ENCODE measurements at regions not wholly inside any gene's neighbourhood (a gene's known extent, or its start where the extent isn't known, plus 50 kb on each side); places are given as distances from the start of the nearest gene placed in this dataset.

DNA sequence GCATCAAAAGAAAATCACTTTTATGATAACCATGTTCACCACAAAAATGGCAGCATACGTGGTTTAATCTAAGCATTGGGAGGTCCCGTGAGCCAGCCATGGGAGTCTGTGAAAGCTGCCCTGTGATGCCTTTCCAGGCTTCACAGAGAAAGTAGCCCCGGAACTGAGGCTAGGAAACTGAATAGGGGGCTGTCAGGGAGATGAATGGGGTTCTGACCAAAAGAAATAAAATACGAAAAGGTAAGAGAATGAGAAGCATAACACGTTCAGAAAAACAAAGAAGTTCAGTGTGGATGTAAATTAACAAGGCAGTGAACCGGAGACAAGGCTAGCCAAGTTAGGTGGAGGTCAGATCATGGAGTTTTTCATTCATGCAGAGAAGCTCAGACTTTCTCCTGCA lies 118.9 kb downstream of the ANXA2 start:
- H4K20me1 ChIP-seq (replicated peaks; ENCODE audit: control insufficient read depth, extremely low read depth, insufficient read depth, low read length), result no peaks in the 10 kb centered on the region
- H3K4me3 ChIP-seq (replicated peaks in 1 of 3; ENCODE audit: insufficient read depth in 1 of 3, low read depth in 1 of 3, low read length in 3 of 3), result no peak overlapping the region
- intact Hi-C loops (cut with micrococcal nuclease) (no loop called here), dilution Hi-C loops (cut with MboI; ENCODE audit: extremely low pct_ligation_motif_present, low sequenced_read_pairs) (no loop called here)
- ChIA-PET POLR2A (no interaction called here), CTCF (no interaction called here)
- no peak overlapping the region for H3K9ac ChIP-seq (replicated peaks; ENCODE audit: extremely low read depth, insufficient read depth, low read length)
- no peak overlapping the region for H2AFZ ChIP-seq (ENCODE audit: low read depth, low read length)
- no peaks in the 10 kb centered on the region for H3K4me1 ChIP-seq (ENCODE audit: control insufficient read depth, extremely low read depth, insufficient read depth, low read length)
- no peak overlapping the region for H3K4me2 ChIP-seq (ENCODE audit: insufficient read depth, low read length)
- H3K79me2 ChIP-seq (ENCODE audit: control insufficient read depth, insufficient read depth, low read length), result no peaks in the 10 kb centered on the region
- DNase-seq (ENCODE audit: low read depth, low spot score) (no peak), FAIRE-seq (no peak)
- peaks cover 6 to 7% of the 10 kb centered on the region in 2 experiments for H3K27me3 ChIP-seq (ENCODE audit: control insufficient read depth in 2 of 2, insufficient read depth in 2 of 2, low read length in 2 of 2)
- no TSS peak for BruUV-seq (replicated peaks)
- no peak for TF ChIP-seq FOS (IDR thresholded peaks at IDR 0.05; ENCODE audit: borderline replicate concordance, insufficient read depth, low read length)
- TF ChIP-seq, protein P1, sequence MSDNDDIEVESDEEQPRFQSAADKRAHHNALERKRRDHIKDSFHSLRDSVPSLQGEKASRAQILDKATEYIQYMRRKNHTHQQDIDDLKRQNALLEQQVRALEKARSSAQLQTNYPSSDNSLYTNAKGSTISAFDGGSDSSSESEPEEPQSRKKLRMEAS (IDR thresholded peaks at IDR 0.05; ENCODE audit: insufficient read depth, insufficient read length), result no peak
- TF ChIP-seq POLR2AphosphoS5 (IDR thresholded peaks at IDR 0.05; ENCODE audit: insufficient read depth, low read depth, low read length), result no peak
- TF ChIP-seq, protein P2, sequence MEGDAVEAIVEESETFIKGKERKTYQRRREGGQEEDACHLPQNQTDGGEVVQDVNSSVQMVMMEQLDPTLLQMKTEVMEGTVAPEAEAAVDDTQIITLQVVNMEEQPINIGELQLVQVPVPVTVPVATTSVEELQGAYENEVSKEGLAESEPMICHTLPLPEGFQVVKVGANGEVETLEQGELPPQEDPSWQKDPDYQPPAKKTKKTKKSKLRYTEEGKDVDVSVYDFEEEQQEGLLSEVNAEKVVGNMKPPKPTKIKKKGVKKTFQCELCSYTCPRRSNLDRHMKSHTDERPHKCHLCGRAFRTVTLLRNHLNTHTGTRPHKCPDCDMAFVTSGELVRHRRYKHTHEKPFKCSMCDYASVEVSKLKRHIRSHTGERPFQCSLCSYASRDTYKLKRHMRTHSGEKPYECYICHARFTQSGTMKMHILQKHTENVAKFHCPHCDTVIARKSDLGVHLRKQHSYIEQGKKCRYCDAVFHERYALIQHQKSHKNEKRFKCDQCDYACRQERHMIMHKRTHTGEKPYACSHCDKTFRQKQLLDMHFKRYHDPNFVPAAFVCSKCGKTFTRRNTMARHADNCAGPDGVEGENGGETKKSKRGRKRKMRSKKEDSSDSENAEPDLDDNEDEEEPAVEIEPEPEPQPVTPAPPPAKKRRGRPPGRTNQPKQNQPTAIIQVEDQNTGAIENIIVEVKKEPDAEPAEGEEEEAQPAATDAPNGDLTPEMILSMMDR (IDR thresholded peaks at IDR 0.05; ENCODE audit: extremely low read depth in 1 of 2, insufficient read depth in 1 of 2, low read depth in 1 of 2, low read length in 2 of 2), result no peak
- TF ChIP-seq EZH2 (IDR thresholded peaks at IDR 0.05; ENCODE audit: borderline replicate concordance, low read depth, low read length, severe bottlenecking), result no peak
- H3K9me1 ChIP-seq (replicated peaks; ENCODE audit: control insufficient read depth, extremely low read depth, insufficient read depth, low read length), result no peaks in the 10 kb centered on the region
- H3K36me3 ChIP-seq (ENCODE audit: control insufficient read depth in 2 of 2, extremely low read depth in 1 of 2, insufficient read depth in 2 of 2, low read length in 2 of 2), result no peaks in the 10 kb centered on the region
- H3K9me3 ChIP-seq (replicated peaks; ENCODE audit: control insufficient read depth, insufficient read depth, low read length), result no peaks in the 10 kb centered on the region
- no peak overlapping the region for H3K27ac ChIP-seq (ENCODE audit: insufficient read depth, low read depth, low read length)

DNA sequence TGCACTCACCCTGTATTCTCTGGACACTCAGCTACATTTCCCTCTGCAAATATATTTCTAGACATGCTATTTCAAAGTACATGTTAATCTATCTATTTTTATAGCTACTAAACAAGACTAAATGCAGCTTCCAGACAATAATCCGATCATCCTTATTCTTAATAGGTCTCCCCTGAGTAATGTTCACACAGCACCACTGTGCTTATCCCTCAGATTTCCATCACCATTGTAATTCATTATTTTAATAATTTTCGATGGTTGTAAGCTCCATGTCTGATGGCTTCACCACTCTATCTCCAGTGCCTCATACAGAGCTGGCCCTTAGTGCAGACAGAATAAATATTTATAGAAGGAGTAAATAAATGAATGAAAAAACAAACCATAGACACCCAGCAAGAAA lies 117.5 kb downstream of the ANXA2 start:
- no peak overlapping the region for H3K4me3 ChIP-seq (replicated peaks in 1 of 3; ENCODE audit: insufficient read depth in 1 of 3, low read depth in 1 of 3, low read length in 3 of 3)
- no peak overlapping the region for H2AFZ ChIP-seq (ENCODE audit: low read depth, low read length)
- H3K36me3 ChIP-seq (ENCODE audit: control insufficient read depth in 2 of 2, extremely low read depth in 1 of 2, insufficient read depth in 2 of 2, low read length in 2 of 2), result no peaks in the 10 kb centered on the region
- dilution Hi-C loops (cut with MboI; ENCODE audit: extremely low pct_ligation_motif_present, low sequenced_read_pairs) (no loop called here), intact Hi-C loops (cut with micrococcal nuclease) (no loop called here)
- H4K20me1 ChIP-seq (replicated peaks; ENCODE audit: control insufficient read depth, extremely low read depth, insufficient read depth, low read length), result no peaks in the 10 kb centered on the region
- DNase-seq (ENCODE audit: low read depth, low spot score) (no peak), FAIRE-seq (no peak)
- H3K27me3 ChIP-seq (ENCODE audit: control insufficient read depth in 2 of 2, insufficient read depth in 2 of 2, low read length in 2 of 2), result peaks cover 7 to 8% of the 10 kb centered on the region in 2 experiments
- no peak overlapping the region for H3K4me2 ChIP-seq (ENCODE audit: insufficient read depth, low read length)
- ChIA-PET CTCF (interaction anchor here (0.6 to 1.4 kb wide), 2 partner anchors 228 to 555 kb away, joined by 3 to 4 read pairs; no protein-coding TSS in a partner anchor), POLR2A (no interaction called here)
- H3K9me3 ChIP-seq (replicated peaks; ENCODE audit: control insufficient read depth, insufficient read depth, low read length), result no peaks in the 10 kb centered on the region
- H3K79me2 ChIP-seq (ENCODE audit: control insufficient read depth, insufficient read depth, low read length), result no peaks in the 10 kb centered on the region
- BruUV-seq (replicated peaks), result no TSS peak
- H3K27ac ChIP-seq (ENCODE audit: insufficient read depth, low read depth, low read length), result no peak overlapping the region
- no peak overlapping the region for H3K9ac ChIP-seq (replicated peaks; ENCODE audit: extremely low read depth, insufficient read depth, low read length)
- H3K4me1 ChIP-seq (ENCODE audit: control insufficient read depth, extremely low read depth, insufficient read depth, low read length), result no peaks in the 10 kb centered on the region
- H3K9me1 ChIP-seq (replicated peaks; ENCODE audit: control insufficient read depth, extremely low read depth, insufficient read depth, low read length), result no peaks in the 10 kb centered on the region
- TF ChIP-seq MYC (IDR thresholded peaks at IDR 0.05; ENCODE audit: low read depth, low read length) (no peak), JUN (IDR thresholded peaks at IDR 0.05; ENCODE audit: borderline replicate concordance, insufficient read depth, insufficient read length, low read depth) (no peak), EZH2 (IDR thresholded peaks at IDR 0.05; ENCODE audit: borderline replicate concordance, low read depth, low read length, severe bottlenecking) (no peak), GATA2 (IDR thresholded peaks at IDR 0.05; ENCODE audit: insufficient read depth, insufficient read length, low read depth, low read length) (no peak), FOS (IDR thresholded peaks at IDR 0.05; ENCODE audit: borderline replicate concordance, insufficient read depth, low read length) (no peak), POLR2AphosphoS5 (IDR thresholded peaks at IDR 0.05; ENCODE audit: insufficient read depth, low read depth, low read length) (no peak), POLR2A (IDR thresholded peaks at IDR 0.05; ENCODE audit: low read depth, low read length) (no peak)
- TF ChIP-seq, protein P2 (IDR thresholded peaks at IDR 0.05; ENCODE audit: extremely low read depth in 1 of 2, insufficient read depth in 1 of 2, low read depth in 1 of 2, low read length in 2 of 2), result no peak
- TF ChIP-seq, protein P1 (IDR thresholded peaks at IDR 0.05; ENCODE audit: insufficient read depth, insufficient read length), result no peak
